Ectodermal cell (in vitro differentiated cells): ENCODE measurements at regions not wholly inside any gene's neighbourhood (a gene's known extent, or its start where the extent isn't known, plus 50 kb on each side); places are given as distances from the start of the nearest gene placed in this dataset.

Source experiments
- H3K27ac ChIP-seq: 2 replicates; pipeline ENCODE4 v1.7.0; 2013; ENCODE audit warnings: mild to moderate bottlenecking, low read depth, low read length; ENCODE audit not compliant: insufficient read depth, poor library complexity, severe bottlenecking
- H3K27me3 ChIP-seq: 2 replicates; pipeline ENCODE4 v1.7.0; 2013; ENCODE audit warnings: mild to moderate bottlenecking, low read length; ENCODE audit not compliant: insufficient read depth, control insufficient read depth, poor library complexity, severe bottlenecking
- H3K36me3 ChIP-seq: one replicate; pipeline ENCODE4 v1.7.0; 2013; ENCODE audit warnings: low read length; ENCODE audit not compliant: control insufficient read depth, insufficient read depth
- H3K4me1 ChIP-seq: one replicate; pipeline ENCODE4 v1.7.0; 2013; ENCODE audit warnings: low read length; ENCODE audit not compliant: control insufficient read depth, insufficient read depth
- H3K4me3 ChIP-seq: 2 replicates; pipeline ENCODE4 v1.7.0; 2013; ENCODE audit warnings: low read depth, low read length, control low read depth; ENCODE audit not compliant: insufficient read depth
- H3K9me3 ChIP-seq: 2 replicates; pipeline ENCODE4 v1.7.0; 2013; ENCODE audit warnings: mild to moderate bottlenecking, low read length, moderate library complexity; ENCODE audit not compliant: control insufficient read depth
- WGBS, 2 experiments: methylation state at CpG; one replicate each; pipeline ENCODE4 v1.1.7; 2013; ENCODE audit warnings: missing lambda C conversion rate in 2 of 2; 5-methylcytosine and 5-hydroxymethylcytosine counted together

GRCh38 chr5:142222225-142222865 lies 102.5 kb downstream of the SPRY4 start:
- no peak overlapping the region for H3K27ac ChIP-seq
- H3K36me3 ChIP-seq, result no peaks in the 10 kb centered on the region
- peaks cover 10% of the 10 kb centered on the region for H3K4me1 ChIP-seq
- no peaks in the 10 kb centered on the region for H3K27me3 ChIP-seq
- no peak overlapping the region for H3K4me3 ChIP-seq
- no peaks in the 10 kb centered on the region for H3K9me3 ChIP-seq
- WGBS, 2 experiments, result 89 to 96% methylated on average over 13 to 14 of the region's 14 CpGs

GRCh38 chr5:142221091-142221860 lies 103.5 kb downstream of the SPRY4 start:
- Histone ChIP-seq H3K27ac (no peak overlapping the region), H3K27me3 (no peaks in the 10 kb centered on the region), H3K4me3 (no peak overlapping the region), H3K9me3 (no peaks in the 10 kb centered on the region), H3K36me3 (no peaks in the 10 kb centered on the region), H3K4me1 (peaks cover 5% of the 10 kb centered on the region)
- 79% methylated on average over 11 of the region's 11 CpGs for WGBS, 2 experiments

GRCh38 chr5:142219146-142219545 lies 105.7 kb downstream of the SPRY4 start:
- Histone ChIP-seq H3K27ac (no peak overlapping the region), H3K4me1 (no peaks in the 10 kb centered on the region), H3K27me3 (no peaks in the 10 kb centered on the region), H3K9me3 (no peaks in the 10 kb centered on the region), H3K36me3 (no peaks in the 10 kb centered on the region), H3K4me3 (no peak overlapping the region)
- WGBS, 2 experiments, result 92 to 95% methylated on average over 7 of the region's 7 CpGs

GRCh38 chr5:142216931-142217330 lies 107.9 kb downstream of the SPRY4 start:
- no peak overlapping the region for H3K4me3 ChIP-seq
- no peaks in the 10 kb centered on the region for H3K9me3 ChIP-seq
- no peak overlapping the region for H3K27ac ChIP-seq
- H3K36me3 ChIP-seq, result no peaks in the 10 kb centered on the region
- WGBS, 2 experiments, result 92 to 95% methylated on average over 3 of the region's 3 CpGs
- no peaks in the 10 kb centered on the region for H3K4me1 ChIP-seq
- no peaks in the 10 kb centered on the region for H3K27me3 ChIP-seq

- Histone ChIP-seq H3K4me3 (no peak overlapping the region), H3K9me3 (no peaks in the 10 kb centered on the region), H3K36me3 (no peaks in the 10 kb centered on the region), H3K4me1 (no peaks in the 10 kb centered on the region), H3K27me3 (no peaks in the 10 kb centered on the region), H3K27ac (no peak overlapping the region)
- WGBS, 2 experiments, result 88 to 90% methylated on average over 14 of the region's 14 CpGs
Measured at GRCh38 chr5:142215915-142216681, 107.5 kb downstream of the NDFIP1 start.

GRCh38 chr5:142213077-142213476 lies 104.5 kb downstream of the NDFIP1 start:
- WGBS, 2 experiments, result 93 to 94% methylated on average over 2 of the region's 2 CpGs
- Histone ChIP-seq H3K4me3 (no peak overlapping the region), H3K4me1 (no peaks in the 10 kb centered on the region)

GRCh38 chr5:142211918-142212317 lies 103.3 kb downstream of the NDFIP1 start:
- Histone ChIP-seq H3K27ac (no peak overlapping the region), H3K9me3 (no peaks in the 10 kb centered on the region), H3K36me3 (no peaks in the 10 kb centered on the region), H3K4me1 (no peaks in the 10 kb centered on the region), H3K27me3 (no peaks in the 10 kb centered on the region), H3K4me3 (no peak overlapping the region)
- WGBS, 2 experiments, result 87 to 92% methylated on average over 3 of the region's 3 CpGs

More at GRCh38 chr5:142213077-142213476, 104.5 kb downstream of the NDFIP1 start:
- H3K27ac ChIP-seq, result no peak overlapping the region
- H3K36me3 ChIP-seq, result no peaks in the 10 kb centered on the region
- H3K9me3 ChIP-seq, result no peaks in the 10 kb centered on the region
- H3K27me3 ChIP-seq, result no peaks in the 10 kb centered on the region

- 95% methylated on average over 11 of the region's 11 CpGs for WGBS, 2 experiments
- Histone ChIP-seq H3K27me3 (no peaks in the 10 kb centered on the region), H3K4me1 (no peaks in the 10 kb centered on the region)
Measured at GRCh38 chr5:142210864-142211412, 102.4 kb downstream of the NDFIP1 start.

GRCh38 chr5:142210011-142210410 lies 101.4 kb downstream of the NDFIP1 start:
- Histone ChIP-seq H3K27me3 (no peaks in the 10 kb centered on the region), H3K9me3 (no peaks in the 10 kb centered on the region), H3K27ac (no peak overlapping the region), H3K36me3 (no peaks in the 10 kb centered on the region), H3K4me3 (no peak overlapping the region), H3K4me1 (no peaks in the 10 kb centered on the region)
- WGBS, 2 experiments, result 93 to 94% methylated on average over 9 of the region's 9 CpGs

More at GRCh38 chr5:142210864-142211412, 102.4 kb downstream of the NDFIP1 start:
- Histone ChIP-seq H3K4me3 (no peak overlapping the region), H3K27ac (no peak overlapping the region), H3K9me3 (no peaks in the 10 kb centered on the region), H3K36me3 (no peaks in the 10 kb centered on the region)
